OCI-LY7 (cell line): ENCODE measurements at regions not wholly inside any gene's neighbourhood (a gene's known extent, or its start where the extent isn't known, plus 50 kb on each side); places are given as distances from the start of the nearest gene placed in this dataset.

ENCODE experiments used
- BruUV-seq: library from RNA; stranded (reverse); fragments of 400-500 nt; replicated peaks from 2 replicates; lab custom pipeline; 2021; lab: Mats Ljungman, UMichigan
- CTCF ChIA-PET: fragments of 300-600 bp; sonication (Branson Sonifier 250); formaldehyde crosslinking; loops from one replicate; lab custom pipeline; 2022; ENCODE audit warnings: antibody characterized with exemption; ENCODE audit not compliant: unreplicated experiment; lab: Charles Lee
- POLR2A ChIA-PET: fragments of 300-600 bp; sonication (Branson Sonifier 250); formaldehyde crosslinking; loops from one replicate; lab custom pipeline; 2022; ENCODE audit warnings: antibody characterized with exemption; lab: Charles Lee
- DNase-seq: peaks from one replicate; pipeline ENCODE4 v3.0.0-alpha.2; 2015; ENCODE audit warnings: low spot score
- H2AFZ ChIP-seq: fragments of 200-600 bp; sonication (generic), shearing (Covaris generic); 2 replicates; pipeline ENCODE4 v1.6.1; 2014; ENCODE audit warnings: mild to moderate bottlenecking, antibody characterized with exemption, low read length, moderate library complexity
- H3K27ac ChIP-seq: fragments of 200-600 bp; sonication (generic); 2 replicates; pipeline ENCODE4 v1.5.1; 2014; ENCODE audit warnings: mixed run types, low read depth, mild to moderate bottlenecking, moderate library complexity, low read length, inconsistent platforms; ENCODE audit not compliant: poor library complexity, severe bottlenecking
- H3K36me3 ChIP-seq: fragments of 200-600 bp; sonication (generic); 2 replicates; pipeline ENCODE4 v1.6.1; 2014; ENCODE audit warnings: mild to moderate bottlenecking, antibody characterized with exemption, low read length, moderate library complexity, mixed read lengths; ENCODE audit not compliant: insufficient read depth
- H3K4me1 ChIP-seq: fragments of 200-600 bp; sonication (generic); 2 replicates; pipeline ENCODE4 v1.5.1; 2014; ENCODE audit warnings: mild to moderate bottlenecking, low read length; ENCODE audit not compliant: insufficient read depth, poor library complexity, severe bottlenecking
- H3K4me2 ChIP-seq: fragments of 200-600 bp; sonication (generic); 2 replicates; pipeline ENCODE4 v1.6.1; 2014; ENCODE audit warnings: mild to moderate bottlenecking, low read length
- H3K4me3 ChIP-seq: fragments of 200-600 bp; sonication (generic); 2 replicates; pipeline ENCODE4 v1.5.1; 2014; ENCODE audit warnings: mild to moderate bottlenecking, low read depth, low read length; ENCODE audit not compliant: poor library complexity, severe bottlenecking
- H3K79me2 ChIP-seq: fragments of 200-600 bp; sonication (generic); 2 replicates; pipeline ENCODE4 v1.6.1; 2016; ENCODE audit warnings: low read depth, mild to moderate bottlenecking, low read length, moderate library complexity, mixed read lengths; ENCODE audit not compliant: insufficient read depth
- H3K9me2 ChIP-seq: fragments of 200-600 bp; sonication (generic); 2 replicates; pipeline ENCODE4 v1.6.1; 2016; ENCODE audit warnings: mild to moderate bottlenecking, low read length, mixed read lengths; ENCODE audit not compliant: insufficient read depth
- H3K9me3 ChIP-seq: fragments of 200-600 bp; sonication (generic); 2 replicates; pipeline ENCODE4 v1.6.1; 2014; ENCODE audit warnings: mild to moderate bottlenecking, mixed run types, low read length, mixed read lengths
- H4K20me1 ChIP-seq: fragments of 200-600 bp; sonication (generic); 2 replicates; pipeline ENCODE4 v1.6.1; 2014; ENCODE audit warnings: mild to moderate bottlenecking, antibody characterized with exemption, low read length, moderate library complexity, mixed read lengths; ENCODE audit not compliant: insufficient read depth
- CTCF ChIP-seq: fragments of 200-600 bp; sonication (generic); conservative IDR thresholded peaks from 2 replicates; pipeline ENCODE4 v1.5.1; 2014; ENCODE audit warnings: mild to moderate bottlenecking, antibody characterized with exemption, low read length, moderate library complexity, mixed read lengths
- EZH2phosphoT487 ChIP-seq: fragments of 200-600 bp; sonication (generic); IDR thresholded peaks from 2 replicates; pipeline ENCODE4 v1.6.1; 2018; ENCODE audit warnings: low read depth, borderline replicate concordance, mild to moderate bottlenecking, mixed run types, antibody characterized with exemption, low read length, moderate library complexity, mixed read lengths
- intact Hi-C: fragments of 100-400 bp; cut with micrococcal nuclease; formaldehyde crosslinking; loops from one replicate; pipeline ENCODE4 v1.10.0; 2022; ENCODE audit not compliant: unreplicated experiment

GRCh38 chr15:54843006-54843405, 353.7 kb downstream of the RSL24D1 start:
- DNase-seq: no peak
- Histone ChIP-seq H4K20me1 (no peaks in the 10 kb centered on the region), H3K4me3 (no peak overlapping the region), H3K4me2 (no peak overlapping the region), H3K79me2 (no peaks in the 10 kb centered on the region), H3K4me1 (no peaks in the 10 kb centered on the region), H2AFZ (no peak overlapping the region), H3K36me3 (no peaks in the 10 kb centered on the region), H3K27ac (no peak overlapping the region), H3K9me2 (no peaks in the 10 kb centered on the region), H3K9me3 (no peaks in the 10 kb centered on the region)
- CTCF ChIA-PET: no interaction called here
- POLR2A ChIA-PET: no interaction called here
- intact Hi-C loops: no loop called here
- no TSS peak for BruUV-seq
- TF ChIP-seq CTCF: no peak
- TF ChIP-seq EZH2phosphoT487: no peak

GRCh38 chr15:54841701-54842305, 354.9 kb downstream of the RSL24D1 start:
- Histone ChIP-seq H3K36me3 (no peaks in the 10 kb centered on the region), H3K9me2 (no peaks in the 10 kb centered on the region), H3K4me1 (no peaks in the 10 kb centered on the region), H3K4me2 (no peak overlapping the region), H2AFZ (no peak overlapping the region), H3K79me2 (no peaks in the 10 kb centered on the region), H4K20me1 (no peaks in the 10 kb centered on the region), H3K27ac (no peak overlapping the region), H3K9me3 (no peaks in the 10 kb centered on the region), H3K4me3 (no peak overlapping the region)
- CTCF ChIA-PET: no interaction called here
- POLR2A ChIA-PET: interaction anchor here (1.0 kb wide), 1 partner anchor 72 kb away, joined by 4 read pairs; no protein-coding TSS in a partner anchor
- TF ChIP-seq EZH2phosphoT487 (no peak), CTCF (no peak)
- no TSS peak for BruUV-seq
- no peak for DNase-seq
- intact Hi-C loops: no loop called here

- no peaks in the 10 kb centered on the region for H4K20me1 ChIP-seq
- no peak overlapping the region for H2AFZ ChIP-seq
- H3K27ac ChIP-seq: no peak overlapping the region
- no peaks in the 10 kb centered on the region for H3K4me1 ChIP-seq
- H3K9me2 ChIP-seq: no peaks in the 10 kb centered on the region
- no peaks in the 10 kb centered on the region for H3K36me3 ChIP-seq
- no peaks in the 10 kb centered on the region for H3K9me3 ChIP-seq
- no TSS peak for BruUV-seq
- DNase-seq: no peak
- ChIA-PET CTCF (no interaction called here), POLR2A (interaction anchor here (0.7 kb wide), 2 partner anchors 117 to 1722 kb away, joined by 4 read pairs; no protein-coding TSS in a partner anchor)
- H3K4me2 ChIP-seq: no peak overlapping the region
- no peaks in the 10 kb centered on the region for H3K79me2 ChIP-seq
- no peak overlapping the region for H3K4me3 ChIP-seq
- intact Hi-C loops: no loop called here
- TF ChIP-seq CTCF (no peak), EZH2phosphoT487 (no peak)
Observed at GRCh38 chr15:54840621-54841398, 355.9 kb downstream of the RSL24D1 start.
